HG02938 (cell line): ENCODE measurements at regions not wholly inside any gene's neighbourhood (a gene's known extent, or its start where the extent isn't known, plus 50 kb on each side); places are given as distances from the start of the nearest gene placed in this dataset.

Source experiments
- ATAC-seq: cut with Tn5 transposase; IDR thresholded peaks from one replicate; pipeline ENCODE4 v1.9.1; 2021; ENCODE audit warnings: mild to moderate bottlenecking, moderate library complexity; ENCODE audit not compliant: unreplicated experiment

DNA sequence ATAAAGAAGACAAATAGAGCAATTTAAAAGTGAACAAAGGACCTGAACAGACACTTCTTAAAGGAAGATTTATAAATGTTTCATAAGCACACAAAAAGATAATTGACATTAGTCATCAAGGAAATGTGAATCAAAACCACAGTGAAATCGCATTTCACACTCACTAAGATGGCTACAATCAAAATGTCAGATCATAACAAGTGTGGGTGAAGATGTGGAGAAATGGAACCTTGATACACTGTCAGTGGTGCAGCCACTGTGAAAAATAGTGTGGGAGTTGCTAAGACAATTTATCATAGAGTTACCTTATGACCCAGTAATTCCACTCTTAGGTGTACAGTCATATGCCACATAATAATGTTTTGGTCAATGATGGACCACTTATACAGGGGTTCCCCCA lies 54.5 kb upstream of the HTR4 start:
- ATAC-seq = no peak

DNA sequence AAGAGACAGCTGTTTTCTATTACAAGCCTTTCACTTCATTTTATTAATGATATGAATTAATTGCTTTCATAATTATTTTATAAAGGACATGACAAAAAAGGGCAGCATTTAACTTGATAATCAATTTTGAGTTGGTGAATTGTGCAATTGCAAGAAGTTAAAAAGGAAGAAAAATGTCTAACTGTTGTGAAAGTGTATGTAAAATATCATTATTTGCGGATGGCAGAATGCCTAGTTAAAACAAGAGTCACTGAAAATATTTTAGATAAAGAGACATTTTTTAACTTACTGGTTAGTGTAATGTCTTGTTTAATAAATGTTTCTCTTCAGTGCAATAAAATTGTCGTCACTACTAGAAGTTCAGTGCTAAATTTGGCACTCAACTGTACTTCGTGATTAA lies 57.6 kb upstream of the HTR4 start:
- ATAC-seq = no peak

GRCh38 chr5:148713735-148714508 lies 59.6 kb upstream of the HTR4 start:
- ATAC-seq = no peak

DNA sequence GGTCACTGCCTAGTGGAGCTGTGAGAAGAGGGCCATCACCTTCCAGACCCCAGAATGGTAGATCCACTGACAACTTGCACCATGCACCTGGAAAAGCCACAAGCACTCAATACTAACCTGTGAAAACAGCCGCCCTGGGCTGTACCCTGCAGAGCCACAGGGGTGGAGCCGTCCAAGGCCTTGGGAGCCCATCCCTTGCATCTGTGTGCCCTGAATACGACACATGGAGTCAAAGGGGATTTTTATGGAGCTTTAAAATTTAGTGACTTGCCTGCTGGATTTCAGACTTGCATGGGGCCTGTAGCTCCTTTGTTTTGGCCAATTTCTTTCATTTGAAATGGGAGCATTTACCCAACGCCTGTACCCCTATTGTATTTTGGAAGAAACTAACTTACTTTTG lies 62.4 kb upstream of the HTR4 start:
- no peak for ATAC-seq

- ATAC-seq = no peak
Measured at GRCh38 chr5:148717668-148718067, 63.3 kb upstream of the HTR4 start.

- no peak for ATAC-seq
Measured at GRCh38 chr5:148719605-148720004, 65.3 kb upstream of the HTR4 start.

DNA sequence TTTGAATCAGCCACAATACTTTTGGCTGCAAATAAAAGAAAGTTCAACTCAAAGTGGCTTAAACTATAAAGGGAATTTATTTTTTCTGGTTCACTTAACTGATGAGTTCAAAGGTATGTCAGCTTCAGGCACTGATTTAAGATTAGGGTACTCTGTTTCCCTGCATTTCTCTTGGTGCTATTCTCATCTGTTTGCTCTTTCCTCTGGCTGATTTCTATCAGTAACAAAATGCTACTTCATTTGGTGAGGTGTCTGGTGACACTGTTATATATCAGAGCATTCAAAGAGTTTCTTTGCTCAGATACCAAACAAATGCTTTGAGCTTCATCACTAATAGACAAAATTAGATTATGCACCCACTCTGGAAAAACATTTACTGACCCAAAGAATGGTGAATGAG lies 65.9 kb upstream of the HTR4 start:
- no peak for ATAC-seq

DNA sequence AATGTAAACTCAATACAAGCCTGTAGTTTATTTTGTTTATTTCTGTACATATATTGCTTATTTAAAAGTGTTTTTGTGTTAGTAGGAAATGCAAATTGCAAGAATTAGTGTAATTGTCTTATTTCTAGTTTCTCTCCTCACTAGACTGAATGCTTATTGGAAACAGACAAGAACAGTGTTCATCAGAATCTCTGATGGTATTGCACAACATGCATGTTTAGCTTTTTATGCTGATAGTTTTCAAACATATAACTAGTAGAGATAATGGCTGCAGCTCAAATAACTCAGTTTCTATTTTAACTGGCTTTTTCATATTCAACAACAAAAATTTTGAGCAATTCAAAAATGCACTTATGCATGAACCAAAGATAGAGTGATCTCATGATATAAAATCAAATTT lies 68.8 kb upstream of the HTR4 start:
- ATAC-seq = no peak

- no peak for ATAC-seq
Measured at GRCh38 chr5:148725675-148726074, 71.3 kb upstream of the HTR4 start.

- ATAC-seq = no peak
Measured at GRCh38 chr5:148729182-148729581, 74.9 kb upstream of the HTR4 start.

DNA sequence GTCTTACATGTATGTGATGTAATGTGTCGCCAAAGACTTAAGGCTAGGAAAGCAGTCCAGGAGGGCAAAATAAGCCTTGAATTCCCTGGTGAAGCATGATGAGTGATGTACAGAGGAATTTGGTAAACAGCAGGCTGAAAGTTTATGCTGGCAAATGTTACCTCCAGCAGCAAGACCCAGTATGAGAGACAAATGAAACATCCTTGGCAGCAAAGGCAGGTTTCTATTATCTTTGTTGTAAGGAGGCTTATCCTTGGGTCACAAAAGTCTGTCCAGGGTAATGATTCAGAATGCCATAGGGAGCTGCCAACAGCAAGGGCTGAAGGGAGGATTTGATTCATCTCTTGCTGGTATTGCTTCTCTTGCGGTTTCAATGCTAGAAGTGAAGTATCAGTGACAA lies 75.9 kb upstream of the HTR4 start:
- ATAC-seq = no peak

GRCh38 chr5:148730942-148731898 lies 76.9 kb upstream of the HTR4 start:
- peak; percentile 92 for ATAC-seq

- no peak for ATAC-seq
Measured at GRCh38 chr5:148732692-148733091, 78.4 kb upstream of the HTR4 start.

DNA sequence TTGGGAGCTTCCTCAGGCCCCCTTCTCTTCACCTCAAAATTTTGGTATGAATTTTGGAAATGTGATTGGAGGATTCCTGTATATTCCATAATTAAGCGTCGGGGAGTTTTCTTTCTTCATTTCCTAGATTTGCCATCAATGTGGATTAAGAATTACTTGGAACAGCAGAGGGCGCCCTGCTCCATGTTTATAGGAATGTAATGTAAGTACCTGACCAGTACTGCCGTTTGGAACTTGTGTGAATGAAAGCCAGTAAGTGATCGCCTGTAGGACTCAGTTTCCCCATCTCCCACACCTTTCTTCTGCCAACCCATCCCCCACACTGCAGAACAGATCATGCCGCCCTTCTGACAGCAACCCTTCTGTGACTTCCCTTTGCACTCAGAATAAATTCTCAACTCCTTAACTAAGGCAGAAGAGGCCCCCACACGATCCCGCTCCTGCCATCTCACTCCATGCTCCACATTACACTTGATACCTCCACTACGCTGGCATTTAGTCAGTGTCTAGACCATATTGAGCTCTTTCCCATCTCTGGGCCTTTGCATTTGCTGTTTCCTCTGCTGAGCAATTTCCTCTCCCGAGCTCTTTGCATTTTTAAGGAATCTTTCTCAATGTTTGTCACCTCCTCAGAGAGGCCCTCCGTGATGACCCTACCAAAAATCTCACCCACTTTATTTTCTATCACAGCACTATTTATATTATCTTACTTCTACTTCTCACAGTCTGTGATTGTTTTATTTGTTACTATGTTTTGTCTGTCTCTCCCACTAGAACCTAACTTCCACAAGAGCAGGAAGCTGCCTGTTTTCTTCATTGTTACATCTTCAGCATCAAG lies 79.5 kb upstream of the HTR4 start:
- ATAC-seq = no peak

DNA sequence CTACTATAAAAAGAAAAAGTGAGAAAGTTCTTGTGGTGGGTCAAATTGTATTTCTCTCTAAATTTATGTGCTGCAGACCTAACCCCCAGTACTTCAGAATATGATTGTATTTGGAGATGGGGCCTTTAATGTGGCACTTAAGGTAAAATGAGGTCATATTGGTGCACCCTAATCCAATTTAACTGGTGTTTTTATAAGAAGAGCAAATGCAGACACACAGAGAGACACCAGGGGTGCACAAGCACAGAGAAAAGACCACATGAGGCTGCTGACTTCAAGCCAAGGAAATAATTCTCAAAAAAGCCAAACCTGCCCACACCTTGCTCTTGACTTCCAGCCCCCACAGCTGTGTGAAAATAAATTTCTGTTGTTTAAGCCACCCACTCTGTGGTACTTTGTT lies 80.2 kb upstream of the HTR4 start:
- ATAC-seq = no peak

DNA sequence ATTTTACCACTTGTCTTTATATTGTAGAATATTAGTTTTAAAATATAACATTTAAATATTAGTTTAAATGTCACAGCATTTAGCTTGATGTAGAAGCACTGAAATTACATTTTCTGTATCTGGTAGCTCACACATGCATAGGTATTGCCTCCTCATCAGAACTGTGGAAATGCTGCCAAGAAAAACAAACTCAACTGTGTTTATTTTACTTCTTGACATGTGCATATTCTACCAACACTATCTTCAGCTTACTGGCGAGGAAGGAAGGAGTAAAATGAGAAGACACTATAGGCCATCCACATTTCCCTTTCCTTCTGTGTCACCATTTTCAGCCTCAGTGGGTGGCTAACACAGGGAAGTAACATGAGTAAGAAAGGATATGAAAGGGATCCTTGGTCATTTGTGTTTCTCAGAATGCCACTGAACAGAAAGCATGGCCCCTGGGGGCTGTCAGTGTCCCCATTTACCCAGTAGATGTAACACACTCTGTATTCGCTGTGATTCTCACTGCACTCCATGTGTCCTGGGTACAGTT lies 81.0 kb upstream of the HTR4 start:
- no peak for ATAC-seq

- ATAC-seq = no peak
Measured at GRCh38 chr5:148739023-148739422, 84.7 kb upstream of the HTR4 start.

DNA sequence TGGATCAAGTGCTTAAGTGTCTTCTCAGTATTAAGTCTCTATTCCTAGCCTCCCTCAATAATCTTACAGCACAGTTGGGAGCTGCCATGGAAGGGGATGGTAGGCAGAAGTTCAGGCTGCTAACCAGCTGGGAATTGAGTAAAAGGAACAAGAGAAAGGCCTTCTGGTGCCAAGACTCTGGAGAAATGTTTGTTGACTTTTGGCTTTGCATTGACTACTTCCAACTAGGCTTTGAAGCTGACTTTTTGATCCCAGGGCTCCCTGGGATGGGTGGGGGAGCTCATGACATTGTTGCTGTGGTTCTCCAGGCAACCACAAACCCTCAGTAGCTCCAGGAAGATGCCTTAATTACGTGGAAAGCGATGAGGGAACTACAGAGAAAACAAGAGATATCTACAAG lies 85.2 kb upstream of the HTR4 start:
- ATAC-seq = no peak

GRCh38 chr5:148740079-148740858 lies 85.9 kb upstream of the HTR4 start:
- ATAC-seq = no peak
